Breast epithelium (tissue), 4 donors: ENCODE measurements at regions not wholly inside any gene's neighbourhood (a gene's known extent, or its start where the extent isn't known, plus 50 kb on each side); places are given as distances from the start of the nearest gene placed in this dataset.

Experiments used
- DNase-seq, 2 donors: peaks; one replicate each; pipeline ENCODE4 v3.0.0-alpha.2; 2019; ENCODE audit warnings: low spot score in 2 of 2
- H3K27ac ChIP-seq, 2 donors: fragments of 200-600 bp; sonication (generic) in 1 of 2; one replicate each; pipeline ENCODE4 v1.5.1; 2016 to 2019; ENCODE audit warnings: mild to moderate bottlenecking in 1 of 2
- H3K27me3 ChIP-seq, 2 donors: fragments of 200-600 bp; sonication (generic) in 1 of 2; one replicate each; pipeline versions ENCODE4 v1.5.1 to v1.6.0; 2017 to 2019; ENCODE audit warnings: control low read depth in 1 of 2, mild to moderate bottlenecking in 1 of 2
- H3K36me3 ChIP-seq: fragments of 200-600 bp; one replicate; pipeline ENCODE4 v1.5.1; 2019
- H3K4me1 ChIP-seq, 2 donors: fragments of 200-600 bp; sonication (generic); one replicate each; pipeline ENCODE4 v1.5.1; 2016 to 2019; ENCODE audit warnings: control low read depth in 1 of 2
- H3K4me3 ChIP-seq, 3 donors: fragments of 200-600 bp; sonication (generic); 1 replicate in 2 of 3; 2 replicates in 1 of 3; pipeline ENCODE4 v1.5.1; 2016 to 2019; ENCODE audit warnings: mild to moderate bottlenecking in 3 of 3, moderate library complexity in 2 of 3
- H3K9me3 ChIP-seq, 2 donors: fragments of 200-600 bp; sonication (generic) in 1 of 2; one replicate each; pipeline ENCODE4 v1.5.1; 2016 to 2019; ENCODE audit warnings: control low read depth in 1 of 2
- POLR2A ChIP-seq: fragments of 450-650 bp; IDR thresholded peaks from one replicate; pipeline ENCODE4 v1.6.1; 2016; ENCODE audit warnings: antibody characterized with exemption, mild to moderate bottlenecking, moderate library complexity
- POLR2AphosphoS5 ChIP-seq, 3 donors: sonication (generic); formaldehyde crosslinking; IDR thresholded peaks; one replicate each; pipeline ENCODE4 v1.6.1; 2017; ENCODE audit warnings: antibody characterized with exemption in 3 of 3
- intact Hi-C: fragments of 100-400 bp; cut with DNase I; formaldehyde crosslinking; loops from one replicate; pipeline ENCODE4 v1.15.1; 2023; ENCODE audit warnings: low total_unique reads
- TF ChIP-seq, protein P1 (sequence below), 3 donors: fragments of 450-650 bp; IDR thresholded peaks; one replicate each; pipeline ENCODE4 v1.5.1; 2016 to 2017; ENCODE audit warnings: antibody characterized with exemption in 3 of 3, mild to moderate bottlenecking in 3 of 3, moderate library complexity in 3 of 3

DNA sequence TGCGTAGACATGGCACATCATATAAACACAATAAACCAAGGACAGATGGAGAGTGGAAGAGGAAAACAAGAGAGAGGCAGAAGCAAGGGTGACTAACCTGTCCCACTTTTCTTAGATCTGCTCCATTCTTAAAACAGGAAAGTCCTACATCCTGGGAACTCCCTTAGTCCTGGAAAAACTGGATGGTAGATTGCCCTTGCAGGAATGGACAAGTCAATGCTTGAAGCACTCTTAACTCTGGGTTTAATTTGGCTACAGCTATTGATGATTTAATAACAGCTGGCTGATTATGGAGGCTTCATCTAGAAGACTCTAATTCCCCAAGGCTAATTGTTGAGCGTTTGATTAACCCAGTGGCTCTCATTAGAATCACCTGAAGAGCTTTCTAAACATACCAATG, 258.8 kb downstream of the MIAT start:
- no peaks in the 10 kb centered on the region for H3K9me3 ChIP-seq
- no peaks in the 10 kb centered on the region for H3K36me3 ChIP-seq
- no peaks in the 10 kb centered on the region for H3K27me3 ChIP-seq
- intact Hi-C loops = no loop called here
- H3K4me3 ChIP-seq = no peak overlapping the region
- TF ChIP-seq POLR2A (no peak), POLR2AphosphoS5 (IDR thresholded peaks at IDR 0.05) (no peak)
- TF ChIP-seq, protein P1, sequence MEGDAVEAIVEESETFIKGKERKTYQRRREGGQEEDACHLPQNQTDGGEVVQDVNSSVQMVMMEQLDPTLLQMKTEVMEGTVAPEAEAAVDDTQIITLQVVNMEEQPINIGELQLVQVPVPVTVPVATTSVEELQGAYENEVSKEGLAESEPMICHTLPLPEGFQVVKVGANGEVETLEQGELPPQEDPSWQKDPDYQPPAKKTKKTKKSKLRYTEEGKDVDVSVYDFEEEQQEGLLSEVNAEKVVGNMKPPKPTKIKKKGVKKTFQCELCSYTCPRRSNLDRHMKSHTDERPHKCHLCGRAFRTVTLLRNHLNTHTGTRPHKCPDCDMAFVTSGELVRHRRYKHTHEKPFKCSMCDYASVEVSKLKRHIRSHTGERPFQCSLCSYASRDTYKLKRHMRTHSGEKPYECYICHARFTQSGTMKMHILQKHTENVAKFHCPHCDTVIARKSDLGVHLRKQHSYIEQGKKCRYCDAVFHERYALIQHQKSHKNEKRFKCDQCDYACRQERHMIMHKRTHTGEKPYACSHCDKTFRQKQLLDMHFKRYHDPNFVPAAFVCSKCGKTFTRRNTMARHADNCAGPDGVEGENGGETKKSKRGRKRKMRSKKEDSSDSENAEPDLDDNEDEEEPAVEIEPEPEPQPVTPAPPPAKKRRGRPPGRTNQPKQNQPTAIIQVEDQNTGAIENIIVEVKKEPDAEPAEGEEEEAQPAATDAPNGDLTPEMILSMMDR (IDR thresholded peaks at IDR 0.05) = no peak
- DNase-seq = no peak
- no peaks in the 10 kb centered on the region for H3K4me1 ChIP-seq
- H3K27ac ChIP-seq = no peak overlapping the region

DNA sequence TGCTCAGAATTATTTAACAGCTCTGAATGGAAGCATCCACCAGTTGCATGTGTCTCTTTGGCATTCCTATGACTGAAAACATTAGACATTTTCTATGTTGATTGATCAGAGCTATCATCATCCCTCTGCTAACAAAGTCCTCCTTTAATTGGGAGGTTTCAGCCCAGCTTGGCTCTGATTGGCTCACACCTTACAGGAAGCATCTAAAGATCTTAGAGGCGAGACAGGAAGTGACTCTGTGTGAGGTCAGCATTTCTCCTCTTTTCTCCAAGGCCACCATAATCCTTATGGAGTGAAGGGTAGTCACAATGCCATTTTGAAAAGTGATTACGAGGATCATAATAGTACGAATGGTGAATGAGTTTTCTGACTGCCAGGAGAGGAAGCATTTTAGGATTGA, 260.8 kb downstream of the MIAT start:
- TF ChIP-seq POLR2AphosphoS5 (IDR thresholded peaks at IDR 0.05) = no peak
- TF ChIP-seq, protein P1 (IDR thresholded peaks at IDR 0.05) = no peak
- TF ChIP-seq POLR2A = no peak
- no peak for DNase-seq
- Histone ChIP-seq H3K27ac (no peak overlapping the region), H3K27me3 (no peaks in the 10 kb centered on the region), H3K36me3 (no peaks in the 10 kb centered on the region), H3K4me1 (no peaks in the 10 kb centered on the region), H3K4me3 (no peak overlapping the region), H3K9me3 (no peaks in the 10 kb centered on the region)
- intact Hi-C loops = no loop called here

DNA sequence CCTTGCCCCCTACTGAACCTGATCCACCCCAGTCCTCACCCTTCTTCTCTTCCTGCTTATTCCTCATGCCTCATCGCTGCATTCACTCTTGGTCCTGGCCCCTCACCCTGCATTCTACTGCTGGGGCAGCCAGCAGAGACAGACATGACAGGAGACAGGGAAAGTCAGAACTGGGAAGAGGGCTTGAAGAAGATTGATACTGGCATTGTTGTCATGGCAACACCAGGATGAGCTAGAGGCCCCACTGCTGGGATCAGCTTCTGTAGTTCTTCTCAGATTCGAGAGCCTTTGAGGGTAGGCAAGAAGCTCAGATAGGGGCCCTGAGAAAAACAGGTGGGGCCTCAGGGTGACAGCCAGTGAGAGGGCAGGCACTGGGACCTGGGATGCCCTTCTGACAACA, 264.3 kb downstream of the MIAT start:
- Histone ChIP-seq H3K36me3 (no peaks in the 10 kb centered on the region), H3K27me3 (no peaks in the 10 kb centered on the region), H3K27ac (no peak overlapping the region), H3K9me3 (no peaks in the 10 kb centered on the region), H3K4me1 (no peaks in the 10 kb centered on the region), H3K4me3 (no peak overlapping the region)
- no peak for DNase-seq
- TF ChIP-seq, protein P1 (IDR thresholded peaks at IDR 0.05) = no peak
- TF ChIP-seq POLR2AphosphoS5 (IDR thresholded peaks at IDR 0.05) (no peak), POLR2A (no peak)
- intact Hi-C loops = no loop called here

DNA sequence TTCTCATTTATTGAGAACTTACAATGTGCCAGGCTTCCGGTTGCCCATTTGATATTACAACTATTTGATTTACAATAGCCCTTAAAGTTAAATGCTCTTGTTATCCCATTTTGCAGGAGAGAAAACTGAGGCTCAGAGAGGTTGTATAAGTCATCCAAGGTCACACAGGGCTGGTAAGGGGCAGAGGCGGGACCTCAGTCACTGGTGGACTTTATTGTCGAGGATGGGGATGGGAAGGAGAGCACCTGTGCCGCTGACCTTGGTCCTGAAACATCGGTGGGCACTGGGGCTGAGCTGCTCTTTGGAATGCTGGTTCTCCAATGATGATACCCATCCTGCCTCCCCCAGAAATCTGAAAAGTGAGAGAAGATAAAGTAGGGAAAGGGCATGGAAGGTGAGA, 265.4 kb downstream of the MIAT start:
- Histone ChIP-seq H3K4me3 (no peak overlapping the region), H3K27ac (no peak overlapping the region), H3K36me3 (no peaks in the 10 kb centered on the region), H3K4me1 (no peaks in the 10 kb centered on the region), H3K9me3 (no peaks in the 10 kb centered on the region), H3K27me3 (no peaks in the 10 kb centered on the region)
- intact Hi-C loops = no loop called here
- TF ChIP-seq POLR2A = no peak
- TF ChIP-seq, protein P1 (IDR thresholded peaks at IDR 0.05) = no peak
- TF ChIP-seq POLR2AphosphoS5 (IDR thresholded peaks at IDR 0.05) = no peak
- no peak for DNase-seq

DNA sequence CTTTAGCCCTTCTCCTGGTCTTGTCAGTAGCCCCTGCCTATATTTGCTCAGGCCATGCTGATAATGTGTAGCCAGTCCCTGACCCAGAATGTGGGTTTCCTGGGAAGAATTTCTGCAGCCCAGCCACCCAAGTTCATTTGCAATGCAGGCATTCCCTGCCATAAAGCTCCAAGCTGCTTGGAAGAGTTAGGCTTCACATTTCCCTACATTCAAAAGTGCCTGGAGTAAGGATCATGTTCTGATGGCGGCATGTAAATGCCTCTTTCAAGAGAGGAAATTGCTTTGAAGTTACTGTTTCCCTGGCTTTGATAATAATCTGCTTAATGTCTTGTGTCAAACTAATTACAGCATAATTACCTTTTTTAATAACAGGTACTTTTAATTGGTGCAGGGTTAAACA, 266.1 kb downstream of the MIAT start:
- Histone ChIP-seq H3K36me3 (no peaks in the 10 kb centered on the region), H3K4me3 (no peak overlapping the region), H3K9me3 (no peaks in the 10 kb centered on the region), H3K4me1 (no peaks in the 10 kb centered on the region), H3K27ac (no peak overlapping the region), H3K27me3 (no peaks in the 10 kb centered on the region)
- DNase-seq = no peak
- intact Hi-C loops = no loop called here
- TF ChIP-seq, protein P1 (IDR thresholded peaks at IDR 0.05) = no peak
- TF ChIP-seq POLR2AphosphoS5 (IDR thresholded peaks at IDR 0.05) (no peak), POLR2A (no peak)
